ENCODE measurements at regions not wholly inside any gene's neighbourhood (a gene's known extent, or its start where the extent isn't known, plus 50 kb on each side); places are given as distances from the start of the nearest gene placed in this dataset.

DNA sequence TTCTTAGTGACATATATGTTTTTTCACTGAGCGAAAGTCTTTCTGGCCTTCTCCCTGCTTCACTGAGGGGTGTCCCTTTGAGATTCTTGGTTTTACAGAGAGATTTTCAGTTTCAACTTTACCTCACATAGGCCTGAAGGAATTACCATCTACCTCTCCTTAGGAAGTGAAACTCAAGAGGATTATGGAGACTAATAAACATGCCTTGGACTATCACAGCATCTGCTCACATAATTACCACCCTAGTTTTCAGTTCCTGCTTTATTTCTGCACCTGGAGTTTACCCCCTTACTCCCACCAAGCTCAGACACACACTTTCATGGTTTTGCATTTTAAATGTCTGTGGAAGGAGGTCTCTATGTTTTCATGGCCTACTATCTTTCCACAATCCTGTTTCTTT, 118.3 kb upstream of the SCAF11 start:
- no TSS peak for BruUV-seq (replicated peaks)

More for the DNA sequence above, 118.3 kb upstream of the SCAF11 start:
- DNase-seq (ENCODE audit: low read depth, low spot score) (no peak), FAIRE-seq (no peak)
- Histone ChIP-seq H3K4me1 (ENCODE audit: control insufficient read depth, extremely low read depth, insufficient read depth, low read length) (no peaks in the 10 kb centered on the region), H4K20me1 (replicated peaks; ENCODE audit: control insufficient read depth, extremely low read depth, insufficient read depth, low read length) (no peaks in the 10 kb centered on the region), H3K4me2 (ENCODE audit: insufficient read depth, low read length) (no peak overlapping the region), H2AFZ (ENCODE audit: low read depth, low read length) (no peak overlapping the region), H3K79me2 (ENCODE audit: control insufficient read depth, insufficient read depth, low read length) (no peaks in the 10 kb centered on the region), H3K27me3 (ENCODE audit: control insufficient read depth in 2 of 2, insufficient read depth in 2 of 2, low read length in 2 of 2) (peaks cover 0 to 4% of the 10 kb centered on the region in 2 experiments), H3K4me3 (replicated peaks in 1 of 3; ENCODE audit: insufficient read depth in 1 of 3, low read depth in 1 of 3, low read length in 3 of 3) (no peak overlapping the region), H3K9me1 (replicated peaks; ENCODE audit: control insufficient read depth, extremely low read depth, insufficient read depth, low read length) (no peaks in the 10 kb centered on the region), H3K9me3 (replicated peaks; ENCODE audit: control insufficient read depth, insufficient read depth, low read length) (no peaks in the 10 kb centered on the region), H3K27ac (ENCODE audit: insufficient read depth, low read depth, low read length) (no peak overlapping the region), H3K36me3 (ENCODE audit: control insufficient read depth in 2 of 2, extremely low read depth in 1 of 2, insufficient read depth in 2 of 2, low read length in 2 of 2) (no peaks in the 10 kb centered on the region), H3K9ac (replicated peaks; ENCODE audit: extremely low read depth, insufficient read depth, low read length) (no peak overlapping the region)
- ChIA-PET CTCF (no interaction called here), POLR2A (no interaction called here)
- TF ChIP-seq GATA2 (IDR thresholded peaks at IDR 0.05; ENCODE audit: insufficient read depth, insufficient read length, low read depth, low read length) (no peak), CTCF (IDR thresholded peaks at IDR 0.05; ENCODE audit: extremely low read depth in 1 of 2, insufficient read depth in 1 of 2, low read depth in 1 of 2, low read length in 2 of 2) (no peak), POLR2AphosphoS5 (IDR thresholded peaks at IDR 0.05; ENCODE audit: insufficient read depth, low read depth, low read length) (no peak), FOS (IDR thresholded peaks at IDR 0.05; ENCODE audit: borderline replicate concordance, insufficient read depth, low read length) (no peak), MYC (IDR thresholded peaks at IDR 0.05; ENCODE audit: low read depth, low read length) (no peak), EZH2 (IDR thresholded peaks at IDR 0.05; ENCODE audit: borderline replicate concordance, low read depth, low read length, severe bottlenecking) (no peak), POLR2A (IDR thresholded peaks at IDR 0.05; ENCODE audit: low read depth, low read length) (no peak), JUN (IDR thresholded peaks at IDR 0.05; ENCODE audit: borderline replicate concordance, insufficient read depth, insufficient read length, low read depth) (no peak), MAX (IDR thresholded peaks at IDR 0.05; ENCODE audit: insufficient read depth, insufficient read length) (no peak)
- intact Hi-C loops (cut with micrococcal nuclease) = no loop called here
- dilution Hi-C loops (cut with MboI; ENCODE audit: extremely low pct_ligation_motif_present, low sequenced_read_pairs) = no loop called here

Data from endothelial cell of umbilical vein (primary cell).